GM21717 (cell line): ENCODE measurements at regions not wholly inside any gene's neighbourhood (a gene's known extent, or its start where the extent isn't known, plus 50 kb on each side); places are given as distances from the start of the nearest gene placed in this dataset.

Experiments used
- ATAC-seq: cut with Tn5 transposase; IDR thresholded peaks from one replicate; pipeline ENCODE4 v1.9.1; 2021; ENCODE audit warnings: mild to moderate bottlenecking, moderate library complexity; ENCODE audit not compliant: unreplicated experiment

DNA sequence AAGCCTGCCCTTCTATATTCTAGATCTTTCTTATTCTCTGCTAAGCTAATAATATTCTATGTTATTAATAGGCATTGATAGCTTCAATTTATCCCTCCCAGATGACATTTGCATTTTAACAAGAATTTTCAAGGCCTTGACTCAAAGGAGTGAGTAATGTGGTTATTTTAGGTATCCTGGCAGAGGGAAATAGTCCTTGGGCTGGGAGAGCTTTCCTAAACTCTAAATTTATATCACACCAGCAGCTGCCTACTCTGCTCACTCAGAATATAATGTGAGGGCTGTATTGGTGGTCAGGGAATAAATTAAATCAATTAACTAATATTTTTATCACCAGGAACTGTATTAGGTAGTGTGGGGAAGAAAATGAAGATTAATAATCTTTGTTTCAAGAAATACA is 74.8 kb upstream of the ADAM23 start:
- ATAC-seq = no peak

DNA sequence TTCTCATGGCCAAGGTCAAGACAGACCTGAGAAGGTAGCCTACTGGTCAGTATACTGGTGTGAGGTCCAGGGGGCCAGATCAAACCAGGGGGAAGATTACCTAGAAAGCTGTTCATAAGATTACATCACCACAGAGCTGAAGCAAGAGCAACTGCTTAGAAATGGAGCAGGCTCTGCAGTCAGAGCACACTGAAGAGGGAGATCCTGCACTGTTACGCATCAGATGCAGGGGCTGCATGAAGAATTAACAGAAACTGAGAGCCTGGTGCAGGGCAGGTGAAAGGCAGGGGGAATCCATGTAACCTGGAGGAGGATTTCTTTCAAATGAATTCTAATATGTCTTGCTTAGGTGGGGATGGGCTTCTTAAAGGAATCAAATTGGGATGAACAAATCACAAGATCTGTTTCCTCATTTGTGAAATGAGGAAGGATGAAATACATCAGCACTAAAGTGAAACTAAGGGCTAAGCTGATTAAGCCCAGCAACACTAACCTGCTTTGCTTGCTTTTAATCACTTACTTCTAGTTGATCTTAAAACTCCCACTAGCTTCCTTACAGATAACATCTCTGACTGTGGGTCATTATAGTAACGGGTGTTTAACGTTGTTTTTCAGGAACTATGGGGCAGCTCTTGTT is 74.3 kb upstream of the ADAM23 start:
- ATAC-seq = peak; percentile 53

DNA sequence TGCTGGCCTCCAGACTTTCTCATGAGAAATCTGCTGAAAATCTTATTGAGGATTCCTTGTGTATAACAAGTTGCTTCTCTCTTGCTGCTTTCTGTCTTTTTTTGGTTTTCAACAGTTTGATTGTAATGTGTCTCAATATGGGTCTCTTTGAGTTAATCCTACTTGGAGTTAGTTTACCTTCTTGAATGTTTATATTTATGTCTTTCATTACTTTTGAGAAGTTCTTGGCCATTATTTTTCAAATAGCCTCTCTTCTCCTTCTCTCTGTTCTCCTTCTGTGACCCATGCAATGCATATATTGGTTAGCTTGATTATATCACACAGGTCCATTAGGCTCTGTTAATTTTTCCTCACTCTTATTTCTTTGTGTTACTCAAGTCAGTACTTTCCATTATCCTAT is 67.4 kb upstream of the ADAM23 start:
- ATAC-seq = no peak

DNA sequence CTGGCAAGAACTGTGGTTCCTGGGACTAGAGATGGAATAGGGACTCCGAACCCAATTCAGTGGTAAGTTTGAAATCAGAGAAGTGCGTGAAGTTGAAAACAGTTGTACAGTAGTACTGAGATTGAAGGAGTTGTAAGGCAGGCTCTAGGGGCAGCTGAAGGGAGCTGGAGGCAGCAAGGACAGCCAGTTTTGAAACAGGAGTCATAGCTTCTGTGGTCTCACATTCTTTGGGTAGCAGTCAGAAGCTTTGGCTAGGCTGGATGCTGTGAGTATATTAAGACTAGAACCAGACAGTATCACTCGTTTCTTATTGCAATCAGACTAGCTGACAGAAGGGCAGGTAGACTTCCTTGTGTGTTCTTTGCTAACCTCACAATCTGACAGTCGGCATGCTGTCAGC is 64.5 kb upstream of the ADAM23 start:
- ATAC-seq = no peak

DNA sequence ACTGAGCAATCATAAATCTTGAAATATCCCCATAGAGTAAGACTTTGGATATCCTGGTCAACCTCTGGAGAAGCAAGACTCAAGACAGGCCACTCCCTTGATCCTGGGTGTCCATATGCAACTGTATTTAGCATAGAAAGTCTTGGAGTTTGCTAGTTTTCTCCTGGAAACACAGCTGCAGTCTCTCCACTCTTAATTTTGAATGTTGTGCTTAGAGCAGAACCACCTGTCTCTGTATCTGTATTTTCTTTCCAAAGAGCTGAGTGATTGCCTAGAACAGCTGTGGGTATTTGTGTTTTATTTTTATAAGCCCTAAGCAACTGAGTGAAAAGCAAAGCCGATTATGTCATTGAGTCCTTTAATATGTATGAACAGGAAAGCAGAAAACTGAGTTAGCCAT is 64.1 kb upstream of the ADAM23 start:
- no peak for ATAC-seq

DNA sequence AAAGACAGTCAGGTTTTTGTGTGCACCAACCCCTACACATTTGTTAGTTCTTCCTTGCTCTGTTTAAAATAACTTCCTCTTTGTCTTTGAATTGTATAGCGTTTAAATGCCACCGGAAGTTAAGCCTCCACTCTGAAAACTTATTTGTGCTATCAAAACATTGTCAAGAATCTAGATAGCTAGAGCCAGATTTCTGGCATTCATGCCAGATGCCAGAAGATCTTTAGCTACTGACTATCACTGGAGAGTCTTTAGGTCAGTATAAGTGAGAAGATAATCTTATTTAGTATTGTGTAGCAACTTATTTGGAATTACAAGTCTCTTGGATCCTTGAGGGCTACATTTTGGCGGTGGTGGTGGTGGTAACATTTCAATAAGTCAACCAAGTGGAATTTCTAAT is 63.4 kb upstream of the ADAM23 start:
- ATAC-seq = no peak

DNA sequence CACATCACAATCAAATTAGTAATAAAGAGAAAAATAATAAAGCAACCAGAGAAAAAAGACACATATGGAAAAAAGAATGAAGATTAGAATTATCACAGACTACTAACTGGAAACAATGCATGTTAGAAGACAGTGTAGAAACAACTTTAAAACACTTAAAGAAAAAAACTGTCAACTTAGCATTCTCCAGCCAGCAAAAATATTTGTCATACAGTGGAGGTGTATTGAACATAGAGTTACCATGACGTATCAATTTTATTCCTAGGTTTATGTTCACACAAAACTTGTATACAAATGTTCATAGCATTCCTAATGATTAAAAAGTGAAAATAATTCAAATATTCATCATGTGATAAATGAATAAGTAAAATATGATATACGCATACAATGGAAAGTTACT is 61.5 kb upstream of the ADAM23 start:
- ATAC-seq = no peak

DNA sequence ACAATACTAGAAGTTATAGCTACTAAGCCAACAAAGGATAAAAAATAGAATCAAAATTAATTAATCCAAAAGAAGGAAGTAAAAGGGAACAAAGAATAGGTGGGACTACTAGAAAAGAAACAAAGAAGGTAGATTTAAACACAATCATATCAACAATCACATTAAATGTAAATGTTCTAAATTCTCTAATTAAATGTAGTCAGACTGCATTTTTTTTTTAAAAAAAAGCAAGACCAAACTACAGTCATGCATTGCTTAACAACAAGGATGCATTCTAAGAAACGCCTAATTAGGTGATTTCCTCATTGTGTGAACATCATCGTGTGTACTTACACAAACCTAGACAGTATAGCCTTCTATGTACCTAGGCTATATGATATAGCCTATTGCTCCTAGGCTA is 59.7 kb upstream of the ADAM23 start:
- no peak for ATAC-seq

DNA sequence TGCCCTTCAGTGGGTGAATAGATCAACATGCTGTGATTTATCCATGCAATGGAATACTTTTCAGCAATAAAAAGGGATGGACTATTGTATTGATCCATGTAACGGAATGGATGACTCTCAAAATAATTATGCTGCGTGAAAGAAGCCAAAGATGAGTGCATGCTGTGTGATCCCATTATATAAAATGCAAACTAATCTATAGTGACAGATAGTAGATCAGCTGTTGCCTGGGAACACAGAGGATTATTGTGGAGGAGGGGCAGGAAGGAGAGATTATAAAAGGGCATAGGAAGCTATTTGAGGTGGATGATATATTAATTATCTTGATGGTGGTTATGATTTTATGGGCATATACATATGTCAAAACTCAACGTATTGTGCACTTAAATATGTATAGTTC is 55.5 kb upstream of the ADAM23 start:
- ATAC-seq = no peak

DNA sequence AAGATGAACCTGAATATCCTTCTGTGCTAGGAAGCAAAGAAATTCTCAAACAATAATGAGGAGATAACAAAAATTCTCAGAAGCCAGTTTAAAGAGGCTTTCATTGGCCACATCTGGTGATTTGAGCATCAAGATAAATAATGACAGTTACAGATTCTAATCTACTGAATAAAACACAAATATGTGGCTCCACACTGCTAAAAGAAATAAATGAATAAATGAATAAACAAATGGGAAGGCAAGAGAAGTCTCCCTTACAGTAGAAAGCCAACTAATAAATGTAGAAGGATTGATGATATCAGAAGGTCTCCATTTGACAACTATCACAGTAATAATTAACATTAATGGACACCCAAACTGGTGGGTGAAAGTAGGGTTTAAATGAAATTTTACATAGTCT is 54.6 kb upstream of the ADAM23 start:
- no peak for ATAC-seq

DNA sequence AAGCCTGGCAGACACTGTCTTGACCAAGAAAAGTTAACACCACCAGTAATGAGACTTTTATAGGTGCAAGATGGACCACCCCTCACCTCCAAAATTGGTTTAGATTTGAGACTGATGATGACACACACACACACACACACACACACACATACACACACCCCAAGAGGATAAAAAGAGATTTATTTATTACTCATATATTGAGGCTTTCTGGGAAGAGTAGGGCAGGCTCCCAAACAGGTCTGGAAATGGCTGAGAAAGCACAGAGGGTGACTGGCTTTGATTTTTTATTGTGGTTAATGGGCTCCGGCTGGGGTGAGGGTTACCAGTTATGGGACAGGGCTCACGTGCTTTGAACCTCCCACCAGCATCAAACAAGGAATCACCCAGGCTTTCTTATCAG is 54.2 kb upstream of the ADAM23 start:
- no peak for ATAC-seq

DNA sequence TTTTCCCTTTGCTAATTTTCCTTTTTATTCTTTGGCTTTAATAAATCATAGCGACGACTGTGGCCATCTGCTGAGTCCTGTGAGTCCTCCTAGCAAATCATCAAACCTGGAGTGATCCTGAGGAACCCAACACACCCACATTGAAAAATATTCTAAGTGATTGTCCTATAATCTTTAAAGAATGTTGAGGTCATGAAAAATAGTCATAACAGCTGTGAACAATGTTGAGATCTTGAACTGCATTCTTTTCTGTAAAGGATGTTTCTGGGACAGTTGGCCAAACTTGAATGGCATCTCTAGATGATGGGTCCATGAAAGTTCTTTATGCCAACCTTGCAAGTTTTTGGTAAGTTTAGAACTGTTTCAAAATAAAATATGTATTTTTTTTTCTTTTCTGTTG is 53.2 kb upstream of the ADAM23 start:
- ATAC-seq = no peak

DNA sequence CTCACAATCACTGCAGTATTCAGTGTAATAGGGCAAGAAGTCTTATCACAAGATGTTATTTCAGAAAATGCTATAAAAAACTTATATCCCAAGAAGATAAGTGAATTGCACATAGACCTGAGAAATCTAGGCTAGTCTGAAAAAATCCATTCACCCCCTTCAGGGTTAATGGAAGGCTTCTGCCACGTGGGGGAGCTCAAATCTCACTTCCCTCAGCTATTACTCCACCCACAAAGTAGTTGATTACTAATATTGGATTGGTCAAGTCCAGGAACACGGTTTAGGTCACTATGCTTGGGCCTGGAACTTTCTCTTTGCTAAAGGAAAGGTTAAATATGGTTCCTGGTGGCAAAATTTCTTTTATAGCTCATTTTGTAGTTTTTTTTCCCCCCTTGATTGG is 51.2 kb upstream of the ADAM23 start:
- peak; percentile 97 for ATAC-seq
